GM12878 (cell line): ENCODE measurements at regions not wholly inside any gene's neighbourhood (a gene's known extent, or its start where the extent isn't known, plus 50 kb on each side); places are given as distances from the start of the nearest gene placed in this dataset.

Experiments used
- ATAC-seq: fragments of 200-7000 bp; cut with Tn5 transposase; 3 replicates; pipeline ENCODE4 v1.9.1; 2020; ENCODE audit warnings: mild to moderate bottlenecking, moderate library complexity
- BruUV-seq: library from RNA; stranded (reverse); fragments of 400-500 nt; replicated peaks from 2 replicates; lab custom pipeline; 2021; lab: Mats Ljungman, UMichigan
- CTCF ChIA-PET: fragments of 300-600 bp; sonication (Branson Sonifier 250); formaldehyde crosslinking; extraction: SDS; loops from one replicate; lab custom pipeline; 2021; ENCODE audit warnings: inconsistent platforms; lab: Yijun Ruan, JAX
- POLR2A ChIA-PET: fragments of 350-600 bp; formaldehyde crosslinking; extraction: SDS; loops from one replicate; lab custom pipeline; 2021; ENCODE audit warnings: inconsistent platforms; lab: Charles Lee
- RAD21 ChIA-PET: fragments of 300-600 bp; sonication (Branson Sonifier 250); formaldehyde crosslinking; loops from one replicate; lab custom pipeline; 2023; ENCODE audit warnings: antibody characterized with exemption; ENCODE audit not compliant: unreplicated experiment; lab: Charles Lee
- SMC1A ChIA-PET: fragments of 300-600 bp; sonication (Branson Sonifier 250); formaldehyde crosslinking; loops from one replicate; lab custom pipeline; 2023; ENCODE audit not compliant: unreplicated experiment, uncharacterized antibody; lab: Charles Lee
- DNase-seq: peaks from one replicate; pipeline ENCODE4 v3.0.0-alpha.2; 2011; ENCODE audit warnings: low read depth, low spot score
- FAIRE-seq: peaks from 3 replicates; lab custom pipeline; 2011; peaks lifted over from hg19 to GRCh38; lab: Jason Lieb, UNC
- H2AFZ ChIP-seq: 2 replicates; pipeline ENCODE4 v1.6.0; 2011; ENCODE audit warnings: low read depth, low read length, control low read depth; ENCODE audit not compliant: control insufficient read depth
- H3K27ac ChIP-seq: 2 replicates; pipeline ENCODE4 v1.5.1; 2011; ENCODE audit warnings: control low read depth; ENCODE audit not compliant: control insufficient read depth, insufficient read depth
- H3K27me3 ChIP-seq, 2 experiments: replicated peaks in 1 of 2; 2 replicates each; pipeline versions ENCODE4 v1.6.0 to v1.6.1; 2011; ENCODE audit warnings: low read length in 1 of 2; ENCODE audit not compliant: control insufficient read depth in 2 of 2, insufficient read depth in 2 of 2
- H3K36me3 ChIP-seq, 2 experiments: 2 replicates each; pipeline ENCODE4 v1.5.1; 2011; ENCODE audit warnings: low read length in 1 of 2; ENCODE audit not compliant: control insufficient read depth in 2 of 2, insufficient read depth in 2 of 2
- H3K4me1 ChIP-seq: 2 replicates; pipeline ENCODE4 v1.6.1; 2011; ENCODE audit warnings: mild to moderate bottlenecking, low read length, moderate library complexity, mixed read lengths; ENCODE audit not compliant: control insufficient read depth, insufficient read depth
- H3K4me2 ChIP-seq: 2 replicates; pipeline ENCODE4 v1.6.0; 2011; ENCODE audit warnings: control low read depth; ENCODE audit not compliant: control insufficient read depth, insufficient read depth
- H3K4me3 ChIP-seq: fragments of 200-600 bp; sonication (generic); 2 replicates; pipeline ENCODE4 v1.5.1; 2016
- H3K79me2 ChIP-seq: 2 replicates; pipeline ENCODE4 v1.6.0; 2011; ENCODE audit warnings: low read length; ENCODE audit not compliant: control insufficient read depth, insufficient read depth
- H3K9ac ChIP-seq: 2 replicates; pipeline ENCODE4 v1.8.0; 2011; ENCODE audit warnings: low read length, control low read depth, mixed read lengths; ENCODE audit not compliant: control insufficient read depth, insufficient read depth
- H3K9me3 ChIP-seq: replicated peaks from 3 replicates; pipeline ENCODE4 v1.5.1; 2011; ENCODE audit warnings: mild to moderate bottlenecking, low read length; ENCODE audit not compliant: control insufficient read depth, insufficient read depth
- H4K20me1 ChIP-seq: 2 replicates; pipeline ENCODE4 v1.6.0; 2011; ENCODE audit not compliant: control insufficient read depth, insufficient read depth
- BCLAF1 ChIP-seq: fragments of 450-650 bp; IDR thresholded peaks from 2 replicates; pipeline ENCODE4 v1.6.1; 2017; ENCODE audit warnings: antibody characterized with exemption, mild to moderate bottlenecking, moderate library complexity
- FOXK2 ChIP-seq: fragments of 450-650 bp; IDR thresholded peaks from 2 replicates; pipeline ENCODE4 v1.6.1; 2017; ENCODE audit warnings: mild to moderate bottlenecking, moderate library complexity
- LARP7 ChIP-seq: fragments of 450-650 bp; IDR thresholded peaks from 2 replicates; pipeline ENCODE4 v1.6.1; 2017; ENCODE audit warnings: mild to moderate bottlenecking
- MYB ChIP-seq: fragments of 150-350 bp; IDR thresholded peaks from 2 replicates; pipeline ENCODE4 v1.6.1; 2014; ENCODE audit warnings: mild to moderate bottlenecking, low read depth, low read length, borderline replicate concordance
- NFXL1 ChIP-seq: fragments of 450-650 bp; IDR thresholded peaks from 2 replicates; pipeline ENCODE4 v1.6.1; 2017; ENCODE audit warnings: antibody characterized with exemption, mild to moderate bottlenecking, borderline replicate concordance
- PAX5 ChIP-seq: IDR thresholded peaks from 2 replicates; pipeline ENCODE4 v1.6.1; 2011; ENCODE audit warnings: low read depth, low read length, borderline replicate concordance
- RELB ChIP-seq: fragments of 450-650 bp; IDR thresholded peaks from 2 replicates; pipeline ENCODE4 v1.6.1; 2017; ENCODE audit warnings: low read depth, mild to moderate bottlenecking, moderate library complexity
- ZNF217 ChIP-seq: fragments of 450-650 bp; IDR thresholded peaks from 2 replicates; pipeline ENCODE4 v1.6.1; 2017; ENCODE audit warnings: antibody characterized with exemption, mild to moderate bottlenecking
- ZNF24 ChIP-seq: fragments of 450-650 bp; IDR thresholded peaks from 2 replicates; pipeline ENCODE4 v1.6.1; 2017; ENCODE audit warnings: antibody characterized with exemption, mild to moderate bottlenecking
- WGBS: methylation state at CpG from one replicate; pipeline ENCODE4 v1.1.6; 2016; ENCODE audit warnings: low lambda C conversion rate; ENCODE audit not compliant: insufficient replicate concordance, insufficient coverage; ENCODE audit errors: missing lambda C conversion rate; 5-methylcytosine and 5-hydroxymethylcytosine counted together
- in situ Hi-C: fragments of 300-500 bp; cut with MboI; formaldehyde crosslinking; loops from 9 replicates; pipeline ENCODE4 v1.14.3; 2018; ENCODE audit warnings: mixed read lengths
- intact Hi-C: fragments of 100-400 bp; cut with micrococcal nuclease; formaldehyde crosslinking; loops from one replicate; pipeline ENCODE4 v1.14.2; 2022; ENCODE audit not compliant: unreplicated experiment

GRCh38 chr10:43904301-43904700, 255.6 kb upstream of the ZNF32 start:
- FAIRE-seq (no peak), ATAC-seq (no peak), DNase-seq (no peak)
- Histone ChIP-seq H2AFZ (no peak overlapping the region), H4K20me1 (no peaks in the 10 kb centered on the region), H3K9me3 (no peaks in the 10 kb centered on the region), H3K79me2 (no peaks in the 10 kb centered on the region), H3K36me3 (no peaks in the 10 kb centered on the region), H3K4me1 (no peaks in the 10 kb centered on the region), H3K27me3 (peaks cover 2 to 3% of the 10 kb centered on the region in 2 experiments; a peak in 3 of 4 replicates), H3K9ac (no peak overlapping the region), H3K4me3 (no peak overlapping the region), H3K27ac (no peak overlapping the region), H3K4me2 (no peak overlapping the region)
- ChIA-PET RAD21 (interaction anchor here (1.2 to 2.6 kb wide), 2 partner anchors 9 to 126 kb away, joined by 3 to 19 read pairs; no protein-coding TSS in a partner anchor), POLR2A (no interaction called here), CTCF (interaction anchor here (1.0 to 2.3 kb wide), 3 partner anchors 10 to 231 kb away, joined by 3 to 10 read pairs (median 3); no protein-coding TSS in a partner anchor), SMC1A (interaction anchor here (2.4 kb wide), 1 partner anchor 126 kb away, joined by 10 read pairs; no protein-coding TSS in a partner anchor)
- in situ Hi-C loops, result no loop called here
- TF ChIP-seq PAX5, result no peak
- WGBS, result 58% methylated on average over 7 of the region's 7 CpGs
- intact Hi-C loops, result no loop called here
- no TSS peak for BruUV-seq

GRCh38 chr10:43903451-43903850, 254.8 kb upstream of the ZNF32 start:
- CTCF ChIA-PET, result no interaction called here
- RAD21 ChIA-PET, result interaction anchor here (2.6 kb wide), 1 partner anchor 127 kb away, joined by 19 read pairs; no protein-coding TSS in a partner anchor
- WGBS, result 45% methylated on average over 7 of the region's 7 CpGs

More at GRCh38 chr10:43903451-43903850, 254.8 kb upstream of the ZNF32 start:
- H3K4me1 ChIP-seq, result no peaks in the 10 kb centered on the region
- BruUV-seq, result no TSS peak
- H3K27me3 ChIP-seq, result peaks cover 2 to 3% of the 10 kb centered on the region in 2 experiments; a peak in 3 of 4 replicates
- H3K9ac ChIP-seq, result no peak overlapping the region
- H3K79me2 ChIP-seq, result no peaks in the 10 kb centered on the region
- TF ChIP-seq RELB (no peak), ZNF24 (no peak), MYB (no peak), BCLAF1 (no peak), NFXL1 (no peak), ZNF217 (no peak), LARP7 (no peak), FOXK2 (no peak)
- no peak overlapping the region for H3K27ac ChIP-seq
- SMC1A ChIA-PET, result no interaction called here
- DNase-seq, result no peak
- no peak overlapping the region for H3K4me3 ChIP-seq
- no peak for ATAC-seq
- H4K20me1 ChIP-seq, result no peaks in the 10 kb centered on the region
- FAIRE-seq, result no peak
- POLR2A ChIA-PET, result no interaction called here
- no peaks in the 10 kb centered on the region for H3K9me3 ChIP-seq
- H2AFZ ChIP-seq, result no peak overlapping the region
- H3K36me3 ChIP-seq, result no peaks in the 10 kb centered on the region
- in situ Hi-C loops (no loop called here), intact Hi-C loops (no loop called here)
- no peak overlapping the region for H3K4me2 ChIP-seq
